SU-DHL-6 (cell line): ENCODE measurements at regions not wholly inside any gene's neighbourhood (a gene's known extent, or its start where the extent isn't known, plus 50 kb on each side); places are given as distances from the start of the nearest gene placed in this dataset.

Experiments
- H2AFZ ChIP-seq: fragments of 200-600 bp; sonication (generic); 2 replicates; pipeline ENCODE4 v1.6.1; 2014; ENCODE audit warnings: low read depth, mild to moderate bottlenecking, moderate library complexity, mixed read lengths, antibody characterized with exemption, low read length; ENCODE audit not compliant: severe bottlenecking
- H3F3A ChIP-seq: fragments of 200-600 bp; shearing (Covaris generic); 2 replicates; pipeline ENCODE4 v1.6.0; 2016; ENCODE audit warnings: antibody characterized with exemption, mild to moderate bottlenecking; ENCODE audit not compliant: insufficient read depth
- H3K27ac ChIP-seq: fragments of 200-600 bp; sonication (generic); 2 replicates; pipeline ENCODE4 v1.5.1; 2016; ENCODE audit warnings: low read depth, mild to moderate bottlenecking, low read length, moderate library complexity, mixed read lengths
- H3K27me3 ChIP-seq: fragments of 200-600 bp; sonication (generic), shearing (Covaris generic); 2 replicates; pipeline ENCODE4 v1.6.0; 2014; ENCODE audit warnings: mild to moderate bottlenecking, low read length
- H3K36me3 ChIP-seq: fragments of 200-600 bp; sonication (generic); 2 replicates; pipeline ENCODE4 v1.6.1; 2014; ENCODE audit warnings: mild to moderate bottlenecking, low read length, mixed read lengths
- H3K4me2 ChIP-seq: fragments of 300-600, 200-600 bp; shearing (Covaris generic), sonication (generic); 2 replicates; pipeline ENCODE4 v1.6.0; 2014; ENCODE audit warnings: low read length, low read depth, mild to moderate bottlenecking; ENCODE audit not compliant: poor library complexity, severe bottlenecking
- H3K4me3 ChIP-seq: fragments of 200-600 bp; sonication (generic); 2 replicates; pipeline ENCODE4 v1.5.1; 2014; ENCODE audit warnings: antibody characterized with exemption, low read length, mild to moderate bottlenecking, mixed read lengths; ENCODE audit not compliant: insufficient read depth, poor library complexity, severe bottlenecking
- H3K79me2 ChIP-seq: fragments of 200-600 bp; sonication (generic); 2 replicates; pipeline ENCODE4 v1.6.1; 2014; ENCODE audit warnings: mild to moderate bottlenecking, low read length, moderate library complexity; ENCODE audit not compliant: insufficient read depth
- H3K9ac ChIP-seq: fragments of 200-600 bp; sonication (generic); 2 replicates; pipeline ENCODE4 v1.7.0; 2014; ENCODE audit warnings: mild to moderate bottlenecking, low read length
- H3K9me2 ChIP-seq: fragments of 200-600 bp; sonication (generic); replicated peaks from 2 replicates; pipeline ENCODE4 v1.6.1; 2014; ENCODE audit warnings: low read length; ENCODE audit not compliant: insufficient read depth
- H3K9me3 ChIP-seq: fragments of 200-600 bp; sonication (generic); 2 replicates; pipeline ENCODE4 v1.6.1; 2014; ENCODE audit warnings: low read length, mixed read lengths; ENCODE audit not compliant: insufficient read depth
- H4K20me1 ChIP-seq: fragments of 200-600 bp; sonication (generic); 2 replicates; pipeline ENCODE4 v1.6.1; 2014; ENCODE audit warnings: low read depth, mild to moderate bottlenecking, antibody characterized with exemption, low read length, moderate library complexity, mixed read lengths
- EZH2phosphoT487 ChIP-seq: fragments of 200-600 bp; sonication (generic), shearing (Covaris generic); conservative IDR thresholded peaks from 2 replicates; pipeline ENCODE4 v1.6.1; 2018; ENCODE audit warnings: mild to moderate bottlenecking, antibody characterized with exemption, low read length, moderate library complexity, mixed read lengths
- TF ChIP-seq, protein P1 (sequence below): fragments of 200-600 bp; sonication (generic); IDR thresholded peaks from one replicate; pipeline ENCODE4 v1.5.1; 2017; ENCODE audit warnings: antibody characterized with exemption, mild to moderate bottlenecking, low read length, moderate library complexity; ENCODE audit not compliant: insufficient read depth, poor library complexity, severe bottlenecking

DNA sequence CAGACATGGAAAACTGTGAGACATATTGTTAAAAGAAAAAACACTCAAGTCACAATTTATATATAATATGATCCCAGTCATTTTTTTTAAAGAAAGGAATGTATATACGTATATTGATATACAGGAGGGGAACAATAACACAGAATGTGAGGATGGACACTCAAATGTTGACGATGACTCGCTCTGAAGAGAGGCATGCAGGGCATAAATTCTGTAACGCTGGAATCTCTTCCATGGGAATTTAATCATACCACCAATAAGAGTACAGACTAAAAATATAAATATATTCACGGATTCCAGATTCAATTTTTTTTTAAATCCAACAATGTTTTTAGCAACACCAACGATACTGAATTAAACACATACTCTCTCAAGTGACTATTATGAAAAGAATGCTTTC, 106.9 kb upstream of the CCDC28A start:
- no peaks in the 10 kb centered on the region for H3K79me2 ChIP-seq

DNA sequence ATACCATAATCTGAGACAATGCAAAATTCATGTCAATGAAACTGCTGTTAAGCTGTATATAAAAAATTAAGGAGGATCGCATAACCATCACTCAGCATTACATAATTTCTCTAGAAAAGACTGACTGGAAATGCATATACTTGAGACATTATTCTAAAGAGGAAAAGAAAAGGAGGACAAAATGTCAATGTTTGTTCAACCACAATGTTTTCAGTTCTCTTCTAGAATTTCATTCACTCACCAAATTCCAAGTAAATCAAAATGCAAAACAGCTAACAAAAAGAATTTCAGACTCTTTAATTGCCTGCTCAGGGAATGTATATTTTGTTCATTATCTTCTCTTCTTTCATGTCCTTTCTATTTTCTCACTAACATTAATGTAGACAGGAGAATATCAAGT, 106.2 kb upstream of the CCDC28A start:
- H3K79me2 ChIP-seq = no peaks in the 10 kb centered on the region
- TF ChIP-seq, protein P1, sequence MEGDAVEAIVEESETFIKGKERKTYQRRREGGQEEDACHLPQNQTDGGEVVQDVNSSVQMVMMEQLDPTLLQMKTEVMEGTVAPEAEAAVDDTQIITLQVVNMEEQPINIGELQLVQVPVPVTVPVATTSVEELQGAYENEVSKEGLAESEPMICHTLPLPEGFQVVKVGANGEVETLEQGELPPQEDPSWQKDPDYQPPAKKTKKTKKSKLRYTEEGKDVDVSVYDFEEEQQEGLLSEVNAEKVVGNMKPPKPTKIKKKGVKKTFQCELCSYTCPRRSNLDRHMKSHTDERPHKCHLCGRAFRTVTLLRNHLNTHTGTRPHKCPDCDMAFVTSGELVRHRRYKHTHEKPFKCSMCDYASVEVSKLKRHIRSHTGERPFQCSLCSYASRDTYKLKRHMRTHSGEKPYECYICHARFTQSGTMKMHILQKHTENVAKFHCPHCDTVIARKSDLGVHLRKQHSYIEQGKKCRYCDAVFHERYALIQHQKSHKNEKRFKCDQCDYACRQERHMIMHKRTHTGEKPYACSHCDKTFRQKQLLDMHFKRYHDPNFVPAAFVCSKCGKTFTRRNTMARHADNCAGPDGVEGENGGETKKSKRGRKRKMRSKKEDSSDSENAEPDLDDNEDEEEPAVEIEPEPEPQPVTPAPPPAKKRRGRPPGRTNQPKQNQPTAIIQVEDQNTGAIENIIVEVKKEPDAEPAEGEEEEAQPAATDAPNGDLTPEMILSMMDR = no peak
- TF ChIP-seq EZH2phosphoT487 = no peak
- H3K27ac ChIP-seq = no peak overlapping the region
- no peak overlapping the region for H3K4me2 ChIP-seq
- H4K20me1 ChIP-seq = no peaks in the 10 kb centered on the region
- no peaks in the 10 kb centered on the region for H3K27me3 ChIP-seq
- H3K9me2 ChIP-seq = no peaks in the 10 kb centered on the region
- H3F3A ChIP-seq = no peaks in the 10 kb centered on the region
- no peak overlapping the region for H2AFZ ChIP-seq
- H3K36me3 ChIP-seq = no peaks in the 10 kb centered on the region
- H3K9me3 ChIP-seq = no peaks in the 10 kb centered on the region
- H3K4me3 ChIP-seq = no peak overlapping the region
- no peak overlapping the region for H3K9ac ChIP-seq

More for the DNA sequence above, 106.9 kb upstream of the CCDC28A start:
- no peak overlapping the region for H3K9ac ChIP-seq
- H3K9me3 ChIP-seq = no peaks in the 10 kb centered on the region
- no peaks in the 10 kb centered on the region for H3K9me2 ChIP-seq
- H2AFZ ChIP-seq = no peak overlapping the region
- no peaks in the 10 kb centered on the region for H3K36me3 ChIP-seq
- TF ChIP-seq, protein P1 = no peak
- no peak for TF ChIP-seq EZH2phosphoT487
- no peaks in the 10 kb centered on the region for H4K20me1 ChIP-seq
- no peak overlapping the region for H3K27ac ChIP-seq
- H3F3A ChIP-seq = no peaks in the 10 kb centered on the region
- no peak overlapping the region for H3K4me2 ChIP-seq
- no peak overlapping the region for H3K4me3 ChIP-seq
- no peaks in the 10 kb centered on the region for H3K27me3 ChIP-seq

DNA sequence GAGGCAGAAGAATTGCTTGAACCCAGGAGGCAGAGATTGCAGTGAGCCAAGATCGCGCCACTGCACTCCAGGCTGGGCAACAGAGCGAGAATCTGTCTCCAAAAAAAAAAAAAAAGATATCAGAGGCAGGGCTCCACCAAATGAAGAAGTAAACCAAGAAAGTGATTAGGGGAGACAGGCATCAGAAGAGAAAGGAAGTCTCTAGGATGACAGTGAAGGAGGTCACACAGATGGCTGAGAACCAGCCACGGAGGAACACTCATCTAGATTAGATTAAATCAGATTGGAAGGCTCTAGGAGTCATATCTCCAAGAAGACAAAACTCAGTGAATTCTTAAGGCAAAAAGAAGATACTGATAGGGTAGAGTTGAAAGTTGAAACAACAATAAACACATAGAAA, 102.2 kb upstream of the CCDC28A start:
- Histone ChIP-seq H3K9me3 (no peaks in the 10 kb centered on the region), H3K4me2 (no peak overlapping the region), H3K4me3 (no peak overlapping the region), H3F3A (no peaks in the 10 kb centered on the region), H3K36me3 (no peaks in the 10 kb centered on the region), H4K20me1 (no peaks in the 10 kb centered on the region), H2AFZ (no peak overlapping the region), H3K9ac (no peak overlapping the region), H3K79me2 (no peaks in the 10 kb centered on the region), H3K27me3 (no peaks in the 10 kb centered on the region), H3K27ac (no peak overlapping the region), H3K9me2 (no peaks in the 10 kb centered on the region)
- no peak for TF ChIP-seq EZH2phosphoT487
- TF ChIP-seq, protein P1 = no peak
